K562 (cell line): ENCODE measurements at regions not wholly inside any gene's neighbourhood (a gene's known extent, or its start where the extent isn't known, plus 50 kb on each side); places are given as distances from the start of the nearest gene placed in this dataset.

Source experiments
- ATAC-seq: fragments of 200-7000 bp; cut with Tn5 transposase; 3 replicates; pipeline ENCODE4 v1.9.1; 2020; ENCODE audit warnings: moderate library complexity
- BruUV-seq: library from RNA; stranded (reverse); fragments of 400-500 nt; replicated peaks from 2 replicates; lab custom pipeline; 2021; lab: Mats Ljungman, UMichigan
- CTCF ChIA-PET: fragments of 300-600 bp; formaldehyde crosslinking; extraction: SDS; loops from one replicate; lab custom pipeline; 2021; ENCODE audit warnings: low intra/inter-chr PET ratio; lab: Yijun Ruan, JAX
- POLR2A ChIA-PET: fragments of 300-600, 350-650 bp; sonication (Branson Sonifier 250); formaldehyde crosslinking; extraction: SDS; loops from one replicate; lab custom pipeline; 2021; ENCODE audit warnings: antibody characterized with exemption, inconsistent platforms; lab: Yijun Ruan, JAX
- DNase-seq, 4 experiments: peaks; one replicate each; pipeline versions ENCODE4 v3.0.0 to v3.0.0-alpha.2; 2011 to 2018; ENCODE audit warnings: low spot score in 3 of 4, mixed read lengths in 3 of 4; ENCODE audit errors: extremely low read depth in 1 of 4
- FAIRE-seq: peaks from 2 replicates; lab custom pipeline; 2011; peaks lifted over from hg19 to GRCh38; lab: Jason Lieb, UNC
- H2AFZ ChIP-seq: 2 replicates; pipeline ENCODE4 v1.6.0; 2011; ENCODE audit warnings: low read depth, low read length, control low read depth, inconsistent platforms
- H3K27ac ChIP-seq: fragments of 200-600 bp; 3 replicates; pipeline ENCODE4 v1.8.0; 2011; ENCODE audit warnings: low read depth, mild to moderate bottlenecking, control low read depth, inconsistent platforms, low read length, moderate library complexity, mixed read lengths; ENCODE audit errors: extremely low read depth
- H3K27me3 ChIP-seq, 2 experiments: fragments of 300-600 bp in 1 of 2; 2 replicates in 1 of 2; 3 replicates in 1 of 2; pipeline versions ENCODE4 v1.6.0 to v1.8.0; 2011; ENCODE audit warnings: inconsistent platforms in 2 of 2, low read length in 2 of 2, mild to moderate bottlenecking in 1 of 2, mixed read lengths in 1 of 2, moderate library complexity in 1 of 2; ENCODE audit not compliant: control insufficient read depth in 2 of 2, insufficient read depth in 2 of 2
- H3K36me3 ChIP-seq: fragments of 300-600 bp; 3 replicates; pipeline ENCODE4 v1.8.0; 2011; ENCODE audit warnings: mild to moderate bottlenecking, low read length, inconsistent platforms; ENCODE audit not compliant: control insufficient read depth, insufficient read depth
- H3K4me1 ChIP-seq, 2 experiments: fragments of 200-600 bp in 1 of 2; replicated peaks in 1 of 2; 2 replicates in 1 of 2; 3 replicates in 1 of 2; pipeline versions ENCODE4 v1.5.1 to v1.8.0; 2011; ENCODE audit warnings: inconsistent platforms in 2 of 2, low read length in 2 of 2, mild to moderate bottlenecking in 1 of 2, mixed read lengths in 1 of 2, moderate library complexity in 1 of 2; ENCODE audit not compliant: control insufficient read depth in 2 of 2, insufficient read depth in 2 of 2
- H3K4me2 ChIP-seq: 2 replicates; pipeline ENCODE4 v1.6.1; 2011; ENCODE audit warnings: low read length, control low read depth, inconsistent platforms, mixed read lengths; ENCODE audit not compliant: insufficient read depth
- H3K4me3 ChIP-seq: fragments of 200-600 bp; sonication (generic), shearing (Covaris generic); 2 replicates; pipeline ENCODE4 v1.5.1; 2016; ENCODE audit warnings: control low read depth, inconsistent platforms
- H3K79me2 ChIP-seq: fragments of 200-600 bp; 3 replicates; pipeline ENCODE4 v1.8.0; 2011; ENCODE audit warnings: low read length, inconsistent platforms; ENCODE audit not compliant: control insufficient read depth, insufficient read depth
- H3K9ac ChIP-seq, 2 experiments: 2 replicates each; pipeline versions ENCODE4 v1.6.0 to v1.6.1; 2011; ENCODE audit warnings: low read depth in 2 of 2, low read length in 2 of 2, control low read depth in 1 of 2, inconsistent platforms in 1 of 2, mild to moderate bottlenecking in 1 of 2, mixed read lengths in 1 of 2; ENCODE audit not compliant: insufficient read depth in 1 of 2
- H3K9me1 ChIP-seq: one replicate; pipeline ENCODE4 v1.6.0; 2011; ENCODE audit warnings: inconsistent platforms, mild to moderate bottlenecking, low read length, moderate library complexity; ENCODE audit not compliant: control insufficient read depth, insufficient read depth
- H3K9me3 ChIP-seq: replicated peaks from 2 replicates; pipeline ENCODE4 v1.5.1; 2011; ENCODE audit warnings: low read depth, low read length, inconsistent platforms; ENCODE audit not compliant: control insufficient read depth, insufficient read depth
- H4K20me1 ChIP-seq: replicated peaks from 2 replicates; pipeline ENCODE4 v1.6.1; 2011; ENCODE audit warnings: low read length, inconsistent platforms, mixed read lengths; ENCODE audit not compliant: control insufficient read depth, insufficient read depth
- BDP1 ChIP-seq: IDR thresholded peaks from 3 replicates; pipeline ENCODE4 v1.6.1; 2011; ENCODE audit not compliant: insufficient read length, insufficient read depth
- CHD4 ChIP-seq: fragments of 200-600 bp; sonication (generic); IDR thresholded peaks from 3 replicates; pipeline ENCODE4 v1.6.1; 2012; ENCODE audit warnings: low read depth, mild to moderate bottlenecking, mixed read lengths, low read length, inconsistent platforms; ENCODE audit not compliant: insufficient read depth, insufficient replicate concordance, poor library complexity, severe bottlenecking
- KDM4B ChIP-seq, 2 experiments: fragments of 450-650 bp in 1 of 2; sonication (generic) in 1 of 2; IDR thresholded peaks; 2 replicates each; pipeline ENCODE4 v1.6.1; 2016 to 2017; ENCODE audit warnings: borderline replicate concordance in 2 of 2, antibody characterized with exemption in 1 of 2, low read depth in 1 of 2, mild to moderate bottlenecking in 1 of 2
- SAFB2 ChIP-seq: fragments of 200-400 bp; formaldehyde crosslinking; IDR thresholded peaks from 2 replicates; pipeline ENCODE4 v1.6.1; 2018; ENCODE audit warnings: borderline replicate concordance, low read length, low read depth, moderate library complexity; ENCODE audit not compliant: severe bottlenecking
- STAG1 ChIP-seq: sonication (generic); formaldehyde crosslinking; IDR thresholded peaks from 2 replicates; pipeline ENCODE4 v1.5.0; 2020; ENCODE audit warnings: missing genetic modification reagents, borderline replicate concordance
- TFAM ChIP-seq: fragments of 250-450 bp; sonication (Bioruptor Pico); conservative IDR thresholded peaks from 2 replicates; pipeline ENCODE4 v1.5.0; 2021; ENCODE audit warnings: mild to moderate bottlenecking, moderate library complexity
- TRIM28 ChIP-seq: fragments of 450-650 bp; IDR thresholded peaks from 2 replicates; pipeline ENCODE4 v1.6.1; 2017
- ZNF717 ChIP-seq: fragments of 250-450 bp; sonication (Bioruptor Pico); IDR thresholded peaks from 2 replicates; pipeline ENCODE4 v1.5.0; 2021
- ZSCAN29 ChIP-seq: fragments of 450-650 bp; IDR thresholded peaks from 2 replicates; pipeline ENCODE4 v1.6.1; 2017
- WGBS: fragments of 100-300 bp; shearing (Covaris generic); methylation state at CpG from one replicate; pipeline ENCODE4 v1.1.6; 2016; ENCODE audit warnings: low coverage, mixed read lengths; ENCODE audit not compliant: insufficient coverage; ENCODE audit errors: missing lambda C conversion rate; 5-methylcytosine and 5-hydroxymethylcytosine counted together
- in situ Hi-C: fragments of 300-500 bp; cut with MboI; formaldehyde crosslinking; loops from 4 replicates; pipeline ENCODE4 v1.15.0; 2018; ENCODE audit warnings: inconsistent platforms, mixed read lengths
- intact Hi-C: fragments of 100-400 bp; cut with micrococcal nuclease; formaldehyde crosslinking; loops from 2 replicates; pipeline ENCODE4 v1.14.2; 2022
- TF ChIP-seq, protein P1 (sequence below): fragments of 250-450 bp; sonication (Bioruptor Pico); IDR thresholded peaks from 2 replicates; pipeline ENCODE4 v1.8.0; 2021; ENCODE audit warnings: borderline replicate concordance, mild to moderate bottlenecking, moderate library complexity; ENCODE audit not compliant: poor library complexity, severe bottlenecking
- TF ChIP-seq, protein P2 (sequence below): fragments of 450-650 bp; formaldehyde crosslinking; IDR thresholded peaks from 2 replicates; pipeline ENCODE4 v1.4.0; 2020; ENCODE audit warnings: mild to moderate bottlenecking, mixed read lengths
- TF ChIP-seq, protein P3 (sequence below): sonication (generic); formaldehyde crosslinking; IDR thresholded peaks from 2 replicates; pipeline ENCODE4 v1.8.1; 2023; ENCODE audit warnings: mild to moderate bottlenecking, missing genetic modification reagents
- TF ChIP-seq, protein P4 (sequence below): fragments of 250-450 bp; sonication (Bioruptor Pico); IDR thresholded peaks from 2 replicates; pipeline ENCODE4 v1.5.1; 2021; ENCODE audit warnings: mild to moderate bottlenecking
- TF ChIP-seq, protein P5 (sequence below): fragments of 450-650 bp; IDR thresholded peaks from 2 replicates; pipeline ENCODE4 v1.6.1; 2016; ENCODE audit warnings: missing biosample characterization, missing genetic modification characterization

DNA sequence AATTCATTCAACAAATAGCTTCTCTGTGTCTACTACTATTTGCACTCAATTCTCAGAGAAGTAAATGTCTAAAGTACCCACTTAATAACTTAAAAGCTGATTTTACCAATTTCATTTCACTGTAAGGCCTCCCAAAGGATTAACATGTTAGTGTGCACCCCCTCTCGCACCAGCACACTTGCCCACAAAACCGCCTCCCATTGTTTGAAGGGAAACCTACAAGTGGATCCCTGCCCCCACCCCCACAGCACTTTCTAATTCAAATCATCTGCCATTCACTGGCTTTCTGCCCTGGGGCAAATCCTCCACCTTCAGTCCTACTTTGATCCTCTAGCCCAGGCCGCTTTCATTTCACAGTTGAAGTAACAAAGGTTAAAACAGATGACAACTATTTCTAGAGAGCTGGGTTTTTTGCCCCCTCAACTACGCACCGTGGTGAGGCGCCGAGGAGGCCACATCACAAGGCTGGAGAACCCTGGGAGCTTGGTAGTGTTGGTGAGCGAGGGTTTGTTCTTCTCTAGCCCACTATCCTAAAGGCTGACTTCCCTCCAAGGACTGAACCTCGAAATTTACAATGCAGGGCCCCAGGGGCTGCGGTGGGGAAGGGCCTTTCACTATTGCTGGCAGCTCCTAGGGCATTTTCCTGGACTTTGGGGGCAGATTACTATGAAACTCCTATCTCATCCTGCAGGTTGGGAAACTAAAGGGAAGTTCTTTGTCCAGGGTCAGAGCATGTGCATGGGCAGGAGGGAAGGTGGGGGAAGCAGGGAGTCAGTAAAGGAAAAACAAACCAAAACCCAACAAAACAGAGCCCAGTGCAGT is 517.4 kb upstream of the ZMIZ1 start:
- DNase-seq, result no peak
- 2% methylated on average over 10 of the region's 10 CpGs for WGBS
- POLR2A ChIA-PET, result interaction anchor here (0.6 to 1.3 kb wide), 2 partner anchors 9 to 456 kb away, joined by 3 to 4 read pairs; no protein-coding TSS in a partner anchor
- Histone ChIP-seq H3K9ac (no peak overlapping the region), H3K9me1 (no peaks in the 10 kb centered on the region), H3K4me1 (no peaks in the 10 kb centered on the region), H3K4me2 (no peak overlapping the region), H2AFZ (no peak overlapping the region), H4K20me1 (peaks cover 4% of the 10 kb centered on the region; the same call in 1 of the 2 replicates), H3K27me3 (peaks cover 2 to 17% of the 10 kb centered on the region in 2 experiments; a peak in 2 of 5 replicates), H3K79me2 (no peaks in the 10 kb centered on the region), H3K27ac (no peak overlapping the region), H3K4me3 (no peak overlapping the region), H3K9me3 (no peaks in the 10 kb centered on the region), H3K36me3 (no peaks in the 10 kb centered on the region)
- in situ Hi-C loops (no loop called here), intact Hi-C loops (no loop called here)
- no TSS peak for BruUV-seq
- CTCF ChIA-PET, result no interaction called here
- ATAC-seq, result no peak
- no peak for FAIRE-seq
- TF ChIP-seq KDM4B (IDR thresholded peaks at IDR 0.05; ENCODE audit: borderline replicate concordance in 2 of 2, low read depth in 1 of 2), result no peak
- no peak for TF ChIP-seq STAG1
- no peak for TF ChIP-seq ZSCAN29
- TF ChIP-seq, protein P1, sequence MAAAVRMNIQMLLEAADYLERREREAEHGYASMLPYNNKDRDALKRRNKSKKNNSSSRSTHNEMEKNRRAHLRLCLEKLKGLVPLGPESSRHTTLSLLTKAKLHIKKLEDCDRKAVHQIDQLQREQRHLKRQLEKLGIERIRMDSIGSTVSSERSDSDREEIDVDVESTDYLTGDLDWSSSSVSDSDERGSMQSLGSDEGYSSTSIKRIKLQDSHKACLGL (CRISPR knock-in tag), result no peak
- no peak for TF ChIP-seq SAFB2
- TF ChIP-seq, protein P2, sequence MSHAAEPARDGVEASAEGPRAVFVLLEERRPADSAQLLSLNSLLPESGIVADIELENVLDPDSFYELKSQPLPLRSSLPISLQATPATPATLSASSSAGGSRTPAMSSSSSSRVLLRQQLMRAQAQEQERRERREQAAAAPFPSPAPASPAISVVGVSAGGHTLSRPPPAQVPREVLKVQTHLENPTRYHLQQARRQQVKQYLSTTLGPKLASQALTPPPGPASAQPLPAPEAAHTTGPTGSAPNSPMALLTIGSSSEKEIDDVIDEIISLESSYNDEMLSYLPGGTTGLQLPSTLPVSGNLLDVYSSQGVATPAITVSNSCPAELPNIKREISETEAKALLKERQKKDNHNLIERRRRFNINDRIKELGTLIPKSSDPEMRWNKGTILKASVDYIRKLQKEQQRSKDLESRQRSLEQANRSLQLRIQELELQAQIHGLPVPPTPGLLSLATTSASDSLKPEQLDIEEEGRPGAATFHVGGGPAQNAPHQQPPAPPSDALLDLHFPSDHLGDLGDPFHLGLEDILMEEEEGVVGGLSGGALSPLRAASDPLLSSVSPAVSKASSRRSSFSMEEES (CRISPR knock-in tag), result no peak
- TF ChIP-seq TRIM28, result no peak
- no peak for TF ChIP-seq BDP1
- TF ChIP-seq, protein P3, sequence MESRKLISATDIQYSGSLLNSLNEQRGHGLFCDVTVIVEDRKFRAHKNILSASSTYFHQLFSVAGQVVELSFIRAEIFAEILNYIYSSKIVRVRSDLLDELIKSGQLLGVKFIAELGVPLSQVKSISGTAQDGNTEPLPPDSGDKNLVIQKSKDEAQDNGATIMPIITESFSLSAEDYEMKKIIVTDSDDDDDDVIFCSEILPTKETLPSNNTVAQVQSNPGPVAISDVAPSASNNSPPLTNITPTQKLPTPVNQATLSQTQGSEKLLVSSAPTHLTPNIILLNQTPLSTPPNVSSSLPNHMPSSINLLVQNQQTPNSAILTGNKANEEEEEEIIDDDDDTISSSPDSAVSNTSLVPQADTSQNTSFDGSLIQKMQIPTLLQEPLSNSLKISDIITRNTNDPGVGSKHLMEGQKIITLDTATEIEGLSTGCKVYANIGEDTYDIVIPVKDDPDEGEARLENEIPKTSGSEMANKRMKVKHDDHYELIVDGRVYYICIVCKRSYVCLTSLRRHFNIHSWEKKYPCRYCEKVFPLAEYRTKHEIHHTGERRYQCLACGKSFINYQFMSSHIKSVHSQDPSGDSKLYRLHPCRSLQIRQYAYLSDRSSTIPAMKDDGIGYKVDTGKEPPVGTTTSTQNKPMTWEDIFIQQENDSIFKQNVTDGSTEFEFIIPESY, result no peak
- TF ChIP-seq CHD4, result no peak
- no peak for TF ChIP-seq TFAM
- TF ChIP-seq, protein P4, sequence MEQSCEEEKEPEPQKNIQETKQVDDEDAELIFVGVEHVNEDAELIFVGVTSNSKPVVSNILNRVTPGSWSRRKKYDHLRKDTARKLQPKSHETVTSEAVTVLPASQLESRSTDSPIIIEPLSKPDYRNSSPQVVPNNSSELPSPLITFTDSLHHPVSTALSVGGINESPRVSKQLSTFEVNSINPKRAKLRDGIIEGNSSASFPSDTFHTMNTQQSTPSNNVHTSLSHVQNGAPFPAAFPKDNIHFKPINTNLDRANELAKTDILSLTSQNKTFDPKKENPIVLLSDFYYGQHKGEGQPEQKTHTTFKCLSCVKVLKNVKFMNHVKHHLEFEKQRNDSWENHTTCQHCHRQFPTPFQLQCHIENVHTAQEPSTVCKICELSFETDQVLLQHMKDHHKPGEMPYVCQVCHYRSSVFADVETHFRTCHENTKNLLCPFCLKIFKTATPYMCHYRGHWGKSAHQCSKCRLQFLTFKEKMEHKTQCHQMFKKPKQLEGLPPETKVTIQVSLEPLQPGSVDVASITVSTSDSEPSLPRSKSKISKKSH (CRISPR knock-in tag), result no peak
- TF ChIP-seq, protein P5, sequence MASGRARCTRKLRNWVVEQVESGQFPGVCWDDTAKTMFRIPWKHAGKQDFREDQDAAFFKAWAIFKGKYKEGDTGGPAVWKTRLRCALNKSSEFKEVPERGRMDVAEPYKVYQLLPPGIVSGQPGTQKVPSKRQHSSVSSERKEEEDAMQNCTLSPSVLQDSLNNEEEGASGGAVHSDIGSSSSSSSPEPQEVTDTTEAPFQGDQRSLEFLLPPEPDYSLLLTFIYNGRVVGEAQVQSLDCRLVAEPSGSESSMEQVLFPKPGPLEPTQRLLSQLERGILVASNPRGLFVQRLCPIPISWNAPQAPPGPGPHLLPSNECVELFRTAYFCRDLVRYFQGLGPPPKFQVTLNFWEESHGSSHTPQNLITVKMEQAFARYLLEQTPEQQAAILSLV (tag), result no peak
- TF ChIP-seq ZNF717, result no peak
